AG04449 (cell line): ENCODE measurements at regions not wholly inside any gene's neighbourhood (a gene's known extent, or its start where the extent isn't known, plus 50 kb on each side); places are given as distances from the start of the nearest gene placed in this dataset.

ENCODE experiments used
- CTCF ChIA-PET: fragments of 350-600 bp; formaldehyde crosslinking; extraction: SDS; loops from one replicate; lab custom pipeline; 2021; ENCODE audit warnings: antibody characterized with exemption; lab: Yijun Ruan, JAX
- POLR2A ChIA-PET: fragments of 400-600, 350-600 bp; formaldehyde crosslinking; extraction: SDS; loops from one replicate; lab custom pipeline; 2020; ENCODE audit warnings: antibody characterized with exemption, inconsistent platforms; lab: Yijun Ruan, JAX
- DNase-seq: peaks from one replicate; pipeline ENCODE4 v3.0.0-alpha.2; 2010; ENCODE audit warnings: low read depth, low spot score
- H3K4me3 ChIP-seq: 2 replicates; pipeline ENCODE4 v1.5.1; 2011; ENCODE audit warnings: low read depth, mild to moderate bottlenecking, control low read depth, low read length
- TF ChIP-seq, protein P1 (sequence below): IDR thresholded peaks from one replicate; pipeline ENCODE4 v1.5.1; 2011; ENCODE audit warnings: mild to moderate bottlenecking, moderate library complexity, low read length, control low read depth, inconsistent platforms; ENCODE audit not compliant: insufficient read depth; ENCODE audit errors: missing control alignments

GRCh38 chr2:156909983-156910382, 347.5 kb upstream of the GALNT5 start:
- no peak overlapping the region for H3K4me3 ChIP-seq
- ChIA-PET CTCF (no interaction called here), POLR2A (no interaction called here)
- TF ChIP-seq, protein P1, sequence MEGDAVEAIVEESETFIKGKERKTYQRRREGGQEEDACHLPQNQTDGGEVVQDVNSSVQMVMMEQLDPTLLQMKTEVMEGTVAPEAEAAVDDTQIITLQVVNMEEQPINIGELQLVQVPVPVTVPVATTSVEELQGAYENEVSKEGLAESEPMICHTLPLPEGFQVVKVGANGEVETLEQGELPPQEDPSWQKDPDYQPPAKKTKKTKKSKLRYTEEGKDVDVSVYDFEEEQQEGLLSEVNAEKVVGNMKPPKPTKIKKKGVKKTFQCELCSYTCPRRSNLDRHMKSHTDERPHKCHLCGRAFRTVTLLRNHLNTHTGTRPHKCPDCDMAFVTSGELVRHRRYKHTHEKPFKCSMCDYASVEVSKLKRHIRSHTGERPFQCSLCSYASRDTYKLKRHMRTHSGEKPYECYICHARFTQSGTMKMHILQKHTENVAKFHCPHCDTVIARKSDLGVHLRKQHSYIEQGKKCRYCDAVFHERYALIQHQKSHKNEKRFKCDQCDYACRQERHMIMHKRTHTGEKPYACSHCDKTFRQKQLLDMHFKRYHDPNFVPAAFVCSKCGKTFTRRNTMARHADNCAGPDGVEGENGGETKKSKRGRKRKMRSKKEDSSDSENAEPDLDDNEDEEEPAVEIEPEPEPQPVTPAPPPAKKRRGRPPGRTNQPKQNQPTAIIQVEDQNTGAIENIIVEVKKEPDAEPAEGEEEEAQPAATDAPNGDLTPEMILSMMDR = no peak
- no peak for DNase-seq

DNA sequence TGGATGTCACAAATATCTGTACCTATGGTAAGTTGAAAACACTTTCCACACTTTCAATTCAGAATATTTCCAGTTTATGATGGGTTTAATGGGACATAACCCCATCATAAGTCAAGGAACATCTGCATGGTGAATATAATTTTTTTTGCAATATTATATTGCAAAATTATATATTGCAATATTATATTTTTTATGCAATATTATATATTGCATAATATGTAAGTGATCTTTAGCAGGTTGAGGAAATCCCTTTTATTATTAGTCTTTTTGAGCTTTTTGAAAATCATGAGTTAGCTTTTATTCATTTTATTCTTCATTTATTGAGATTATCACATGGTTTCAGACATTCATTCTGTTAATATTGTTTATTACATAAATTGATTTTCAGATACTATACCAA, 342.2 kb upstream of the GALNT5 start:
- POLR2A ChIA-PET = no interaction called here
- no peak for DNase-seq
- CTCF ChIA-PET = no interaction called here
- TF ChIP-seq, protein P1 = no peak
- no peak overlapping the region for H3K4me3 ChIP-seq

DNA sequence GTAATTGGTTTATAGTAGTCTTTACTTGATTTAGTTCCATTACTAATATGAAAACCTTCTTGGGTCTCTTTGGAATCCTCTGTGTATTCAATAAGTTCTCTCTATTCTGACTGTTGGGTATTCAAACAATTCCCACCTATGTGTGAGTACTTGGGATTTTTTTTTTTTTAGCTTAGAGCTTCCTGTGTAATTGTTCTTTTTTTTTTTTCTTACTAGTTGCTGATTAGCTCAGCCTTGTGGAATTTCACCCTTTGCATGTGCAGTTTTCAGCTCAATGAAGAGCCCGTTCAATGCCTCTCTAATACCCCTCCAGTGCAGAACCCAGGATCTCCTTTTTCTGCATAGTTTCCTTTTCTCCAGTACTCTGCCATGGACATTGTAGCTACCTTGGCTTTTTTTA, 339.1 kb upstream of the GALNT5 start:
- H3K4me3 ChIP-seq = no peak overlapping the region
- ChIA-PET CTCF (no interaction called here), POLR2A (no interaction called here)
- TF ChIP-seq, protein P1 = no peak
- DNase-seq = no peak

GRCh38 chr2:156930423-156930822, 327.1 kb upstream of the GALNT5 start:
- POLR2A ChIA-PET = no interaction called here
- no peak overlapping the region for H3K4me3 ChIP-seq
- TF ChIP-seq, protein P1 = no peak
- DNase-seq = no peak
- CTCF ChIA-PET = no interaction called here

DNA sequence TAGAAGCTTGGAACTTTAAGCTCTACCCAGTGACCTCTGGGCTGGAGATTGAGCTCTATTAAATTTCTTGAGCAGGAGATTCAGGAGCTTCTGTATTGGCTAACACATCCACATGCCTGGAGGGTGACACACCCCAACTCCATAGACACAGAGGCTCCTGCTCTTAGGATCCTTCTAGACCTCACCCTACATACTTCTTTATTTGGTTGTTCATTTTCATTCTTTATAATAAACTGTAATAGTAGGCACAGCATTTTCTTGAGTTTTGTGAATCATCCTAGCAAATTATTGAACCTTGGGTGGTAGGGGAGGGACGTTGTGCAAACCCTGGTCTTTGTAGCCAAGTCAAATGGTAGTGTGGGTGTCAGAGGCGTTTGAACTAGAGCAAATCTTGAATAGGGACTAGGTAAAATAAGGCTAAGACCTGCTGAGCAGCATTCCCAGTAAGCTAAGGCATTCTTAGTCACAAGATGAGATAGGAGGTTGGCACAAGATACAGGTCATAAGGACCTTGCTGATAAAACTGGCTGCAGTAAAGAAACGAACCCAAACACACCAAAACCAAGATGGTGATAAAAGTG, 323.8 kb upstream of the GALNT5 start:
- POLR2A ChIA-PET = no interaction called here

GRCh38 chr2:156935616-156936015, 321.9 kb upstream of the GALNT5 start:
- CTCF ChIA-PET = no interaction called here
- POLR2A ChIA-PET = no interaction called here
- no peak for DNase-seq
- no peak overlapping the region for H3K4me3 ChIP-seq
- TF ChIP-seq, protein P1 = no peak

More for the DNA sequence above, 323.8 kb upstream of the GALNT5 start:
- H3K4me3 ChIP-seq = no peak overlapping the region
- CTCF ChIA-PET = no interaction called here
- no peak for DNase-seq
- TF ChIP-seq, protein P1 = no peak
